OCI-LY1 (cell line): ENCODE measurements at regions not wholly inside any gene's neighbourhood (a gene's known extent, or its start where the extent isn't known, plus 50 kb on each side); places are given as distances from the start of the nearest gene placed in this dataset.

Experiments
- CTCF ChIP-seq: fragments of 200-600 bp; sonication (generic), shearing (Covaris generic); IDR thresholded peaks from 2 replicates; pipeline ENCODE4 v1.5.1; 2017; ENCODE audit warnings: mild to moderate bottlenecking, antibody characterized with exemption, low read length, moderate library complexity, mixed read lengths
- EZH2 ChIP-seq: fragments of 200-600 bp; sonication (generic), shearing (Covaris generic); IDR thresholded peaks from 2 replicates; pipeline ENCODE4 v1.8.0; 2017; ENCODE audit warnings: borderline replicate concordance, mixed run types, mild to moderate bottlenecking, antibody characterized with exemption, low read length, moderate library complexity, mixed read lengths

GRCh38 chr10:100685331-100685730 lies 60.1 kb upstream of the PAX2 start:
- TF ChIP-seq EZH2 (no peak), CTCF (no peak)
